ENCODE measurements at regions not wholly inside any gene's neighbourhood (a gene's known extent, or its start where the extent isn't known, plus 50 kb on each side); places are given as distances from the start of the nearest gene placed in this dataset.
"Not testable (repeated sequence)": the region's sequence is repeated elsewhere in the genome, so short reads cannot be mapped to it uniquely, and the experiment has no call there.

DNA sequence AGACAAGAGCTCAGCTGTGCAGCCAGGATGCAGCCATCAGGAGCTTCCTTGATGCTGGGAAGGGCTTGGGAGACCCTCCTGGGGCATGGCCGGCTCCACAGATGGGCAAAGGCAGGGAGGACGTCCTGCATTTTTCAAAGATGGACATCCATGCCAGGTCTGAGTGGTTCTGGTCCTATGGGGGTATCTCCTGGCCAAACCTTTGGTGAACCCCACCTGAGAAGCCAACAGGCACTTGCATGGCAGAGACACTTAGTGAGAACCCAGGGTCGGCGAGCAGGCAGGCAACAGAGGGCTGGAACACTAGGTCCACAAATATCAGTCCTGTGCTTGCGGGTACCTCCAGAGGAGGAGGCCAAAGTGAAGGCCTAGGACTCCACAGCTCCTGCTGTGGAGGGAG lies 70.0 kb downstream of the KCTD15 start:
- no peak for DNase-seq

- DNase-seq = no peak
These were observed 71.5 kb downstream of the KCTD15 start for GRCh38 chr19:33868076-33868735.

DNA sequence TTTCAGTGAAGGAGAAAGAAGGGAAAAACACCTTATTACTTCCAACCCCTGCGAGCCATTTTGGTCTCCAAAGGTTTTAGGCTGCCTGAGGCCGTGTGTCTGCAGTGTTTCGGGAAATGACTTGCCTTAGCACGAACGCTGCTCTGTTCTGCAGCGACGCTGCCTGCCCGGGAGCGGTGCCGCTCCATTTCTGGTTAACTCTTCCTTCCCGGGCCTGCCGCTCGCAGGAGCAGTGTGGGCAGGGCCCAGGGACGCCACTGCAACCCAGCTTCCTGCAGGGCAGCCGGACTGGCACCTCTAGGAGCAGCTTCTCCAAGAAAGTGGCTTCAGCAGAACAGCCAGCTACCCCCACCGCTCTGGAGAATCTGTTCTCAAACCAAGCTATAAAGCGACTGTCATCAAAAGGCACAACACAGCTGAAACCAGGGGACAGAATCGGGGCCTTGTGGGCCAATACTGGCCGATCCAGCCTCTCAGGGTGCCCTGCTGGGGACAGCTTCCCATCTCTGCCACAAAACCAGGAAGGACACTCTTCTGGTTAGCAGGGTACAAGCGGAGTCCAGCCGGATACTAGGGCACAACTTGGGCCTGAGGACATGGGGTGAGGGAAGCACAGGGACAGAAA lies 72.2 kb downstream of the KCTD15 start:
- DNase-seq = no peak

- not testable (repeated sequence) for DNase-seq
These were observed 73.7 kb downstream of the KCTD15 start for GRCh38 chr19:33870298-33870932.

- DNase-seq = no peak
These were observed 74.9 kb downstream of the KCTD15 start for GRCh38 chr19:33871605-33872004.

GRCh38 chr19:33872445-33873320 lies 76.0 kb downstream of the KCTD15 start:
- DNase-seq = no peak

DNA sequence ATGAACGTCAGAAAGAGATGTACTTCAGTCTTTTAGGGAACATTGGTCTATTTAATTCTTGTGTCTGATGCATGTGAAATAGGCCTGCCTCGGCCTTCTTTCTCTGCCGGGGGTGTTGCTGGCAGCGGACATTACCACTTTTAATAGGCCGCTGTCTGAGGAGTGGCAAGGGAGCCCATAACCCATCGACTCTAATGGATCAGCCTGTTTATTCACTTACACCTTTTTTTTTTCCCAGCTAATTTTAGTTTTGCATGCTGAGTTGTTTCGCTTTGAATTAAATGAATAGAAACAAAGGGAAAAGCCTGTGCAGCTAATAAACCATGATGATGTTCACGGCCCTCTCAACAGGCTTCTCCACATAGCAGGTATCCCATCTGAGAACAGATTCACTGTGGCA lies 78.4 kb downstream of the KCTD15 start:
- DNase-seq = no peak

DNA sequence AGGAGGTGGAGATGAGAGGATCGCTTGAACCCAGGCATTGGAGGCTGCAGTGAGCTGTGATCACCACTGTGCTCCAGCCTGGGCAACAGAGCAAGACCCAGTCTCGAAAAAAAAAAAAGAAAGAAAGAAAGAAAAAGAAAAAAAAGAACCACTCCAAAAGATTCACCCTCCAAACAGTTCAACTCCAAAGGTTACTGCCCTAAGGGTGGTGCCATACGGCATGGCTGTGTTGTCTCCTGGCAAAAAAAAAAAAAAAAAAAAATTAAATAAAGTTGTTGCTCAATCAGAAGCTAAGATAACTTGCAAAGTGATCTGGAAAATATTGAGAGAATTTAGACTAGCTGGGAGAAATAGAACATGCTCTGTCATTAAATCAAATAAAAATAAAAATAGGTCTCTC lies 79.5 kb downstream of the KCTD15 start:
- no peak for DNase-seq

GRCh38 chr19:33878030-33878544 lies 81.4 kb downstream of the KCTD15 start:
- no peak for DNase-seq

DNA sequence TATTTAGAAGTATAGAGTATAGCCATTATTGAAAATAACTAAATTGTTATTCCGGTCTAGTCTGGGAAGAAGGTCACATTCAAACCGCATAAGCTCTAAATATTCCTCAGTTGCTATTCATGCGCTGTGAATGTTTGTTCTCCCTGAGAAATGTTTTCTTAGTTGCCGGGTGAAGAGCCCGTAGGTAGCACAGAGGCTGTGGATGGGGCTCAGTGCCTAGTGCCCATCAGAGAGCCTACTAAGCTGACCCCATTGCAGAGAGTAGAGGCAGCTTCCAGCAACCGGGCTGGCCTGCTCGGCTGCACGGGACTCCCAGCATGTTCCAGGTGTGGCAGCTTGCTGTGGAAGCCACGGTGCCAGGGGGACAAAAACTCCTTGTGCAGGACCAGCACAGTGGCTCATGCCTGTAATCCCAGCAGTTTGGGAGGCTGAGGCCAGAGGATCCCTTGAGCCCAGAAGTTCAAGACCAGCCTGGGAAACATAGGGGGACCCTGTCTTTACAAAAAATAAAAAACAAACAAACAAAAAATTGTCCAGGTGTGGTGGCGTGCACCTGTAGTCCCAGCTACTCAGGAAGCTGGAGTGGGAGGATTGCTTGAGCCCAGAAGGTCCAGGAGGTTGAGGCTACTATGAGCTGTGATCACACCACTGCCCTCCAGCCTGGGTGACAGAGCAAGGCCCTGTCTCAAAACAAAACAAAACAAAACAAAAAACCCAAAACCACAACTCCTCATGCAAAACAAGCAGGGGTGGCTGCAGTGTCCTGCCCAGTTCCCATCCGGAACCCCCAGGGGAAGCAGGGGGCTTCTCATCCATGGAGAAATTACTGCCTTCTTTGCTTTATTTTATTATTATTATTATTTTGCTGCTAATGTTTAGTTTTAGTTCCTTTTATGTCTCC lies 82.5 kb downstream of the KCTD15 start:
- no peak for DNase-seq

- no peak for DNase-seq
These were observed 83.3 kb downstream of the KCTD15 start for GRCh38 chr19:33879818-33880575.

DNA sequence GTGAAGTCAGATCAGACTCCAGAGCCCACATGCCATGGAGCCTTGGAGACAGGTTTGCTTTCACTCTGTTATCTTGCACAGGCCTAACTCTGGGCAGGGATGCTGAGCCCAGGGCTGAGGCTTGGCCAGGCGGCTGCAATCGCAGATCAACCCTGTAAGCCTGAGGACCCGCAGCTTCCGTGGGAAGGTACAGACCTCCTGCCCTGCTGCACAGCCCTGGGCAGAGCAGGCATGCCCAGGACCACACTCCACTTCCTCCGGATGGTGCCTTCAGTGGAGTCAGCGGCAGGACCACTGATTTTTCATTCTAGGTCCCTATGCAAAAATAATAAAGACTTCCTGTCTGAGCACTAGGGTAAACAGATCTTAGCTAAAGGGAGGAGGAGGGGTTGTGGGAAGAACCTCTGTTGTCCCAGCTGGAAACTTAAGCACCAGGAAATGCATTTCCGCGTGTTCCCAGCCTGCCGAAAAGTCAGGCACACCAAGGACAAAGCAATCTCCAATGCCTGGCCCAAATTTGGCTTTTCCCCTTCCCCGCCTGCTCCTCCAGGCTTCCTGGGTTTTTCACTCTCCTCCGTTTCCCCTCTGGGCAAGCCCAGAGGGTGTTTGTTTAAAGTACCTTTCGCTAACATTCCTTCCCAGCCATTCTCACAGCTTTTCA lies 87.3 kb downstream of the KCTD15 start:
- no peak for DNase-seq

DNA sequence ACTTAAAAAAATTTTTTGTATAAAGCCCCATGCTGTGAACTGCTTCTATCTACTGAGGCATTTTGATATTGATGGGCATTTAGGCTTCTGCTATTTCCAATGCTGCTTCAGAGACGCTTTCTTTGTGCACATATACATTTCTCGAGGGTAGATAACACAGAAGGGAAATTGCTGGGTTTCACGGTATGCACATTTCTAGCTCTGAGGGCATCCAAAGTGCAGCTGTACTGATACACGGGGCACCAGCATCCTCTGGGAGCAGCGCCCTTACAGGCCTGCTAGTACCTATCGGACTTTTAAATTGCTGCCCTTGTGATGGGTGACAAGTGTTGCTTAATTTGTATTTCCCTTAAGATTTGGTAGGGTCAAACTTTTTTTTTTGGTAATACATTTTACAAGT lies 88.6 kb downstream of the KCTD15 start:
- no peak for DNase-seq

DNA sequence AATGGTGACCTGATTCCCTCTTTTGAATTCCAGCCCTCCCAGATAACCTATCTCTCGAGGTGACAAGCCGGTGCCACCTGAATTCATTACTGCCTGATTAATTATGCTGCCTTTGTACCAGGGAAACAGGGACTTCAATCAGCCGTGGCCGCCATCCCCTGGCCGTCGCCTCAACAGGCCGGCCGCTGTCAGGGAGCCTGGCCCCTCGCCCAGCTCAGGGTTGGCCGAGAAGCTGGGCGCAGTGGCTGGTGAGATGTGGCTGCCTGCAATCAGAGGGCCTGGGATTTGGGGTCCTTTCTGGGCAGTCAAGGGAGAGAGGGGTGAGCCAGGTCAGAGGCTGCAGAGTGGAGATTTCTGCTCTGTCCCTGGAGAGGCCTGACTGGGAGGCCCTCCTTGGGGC lies 91.2 kb downstream of the KCTD15 start:
- DNase-seq = no peak

- DNase-seq = no peak
These were observed 92.0 kb downstream of the KCTD15 start for GRCh38 chr19:33888665-33889064.

- DNase-seq = no peak
These were observed 93.9 kb downstream of the KCTD15 start for GRCh38 chr19:33890569-33890968.

- DNase-seq = no peak
These were observed 95.1 kb downstream of the KCTD15 start for GRCh38 chr19:33891773-33892172.

DNA sequence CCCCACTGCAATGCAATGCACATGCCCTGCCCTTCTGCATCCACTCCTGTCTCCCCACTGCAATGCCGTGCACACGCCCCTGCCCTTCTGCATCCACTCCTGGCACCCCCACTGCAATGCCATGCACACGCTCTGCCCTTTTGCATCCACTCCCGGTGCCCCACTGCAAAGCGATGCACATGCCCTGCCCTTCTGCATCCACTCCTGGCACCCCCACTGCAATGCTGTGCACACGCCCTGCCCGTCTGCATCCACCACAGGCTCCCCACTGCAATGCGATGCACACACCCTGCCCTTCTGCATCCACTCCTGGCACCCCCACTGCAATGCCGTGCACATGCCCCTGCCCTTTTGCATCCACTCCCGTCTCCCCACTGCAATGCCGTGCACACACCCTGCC lies 98.1 kb downstream of the KCTD15 start:
- no peak for DNase-seq

GRCh38 chr19:33895366-33895765 lies 98.7 kb downstream of the KCTD15 start:
- DNase-seq = no peak

GRCh38 chr19:33898062-33898677 lies 101.5 kb downstream of the KCTD15 start:
- DNase-seq = no peak

Data from stimulated activated CD4-positive, alpha-beta T cell treated with anti-CD3 and anti-CD28 coated beads, Interleukin-4, amount 100 ng/mL, for 4 hours (primary cell).